IMR-90 (cell line): ENCODE measurements at regions not wholly inside any gene's neighbourhood (a gene's known extent, or its start where the extent isn't known, plus 50 kb on each side); places are given as distances from the start of the nearest gene placed in this dataset.

Source experiments
- ATAC-seq: fragments of 200-7000 bp; cut with Tn5 transposase; 2 replicates; pipeline ENCODE4 v1.9.1; 2020; ENCODE audit warnings: low read depth, mild to moderate bottlenecking, moderate library complexity
- BruUV-seq: library from RNA; stranded (reverse); fragments of 400-500 nt; replicated peaks from 2 replicates; lab custom pipeline; 2021; lab: Mats Ljungman, UMichigan
- CTCF ChIA-PET: fragments of 300-600 bp; formaldehyde crosslinking; extraction: SDS; loops from one replicate; lab custom pipeline; 2021; ENCODE audit warnings: antibody characterized with exemption; lab: Yijun Ruan, JAX
- POLR2A ChIA-PET: fragments of 300-600 bp; sonication (Branson Sonifier 250); formaldehyde crosslinking; loops from one replicate; lab custom pipeline; 2022; ENCODE audit warnings: antibody characterized with exemption; ENCODE audit not compliant: unreplicated experiment; lab: Charles Lee
- DNase-seq: peaks from one replicate; pipeline ENCODE4 v3.0.0; 2013
- H2AFZ ChIP-seq: replicated peaks from 2 replicates; pipeline ENCODE3; 2013; ENCODE audit warnings: low read length, mild to moderate bottlenecking; ENCODE audit not compliant: poor library complexity
- H2AK5ac ChIP-seq: 2 replicates; pipeline ENCODE4 v1.6.1; 2013; ENCODE audit warnings: low read depth, low read length, inconsistent platforms
- H2AK9ac ChIP-seq: replicated peaks from 2 replicates; pipeline ENCODE3; 2013; ENCODE audit warnings: mild to moderate bottlenecking, low read depth, low read length, moderate library complexity; ENCODE audit not compliant: poor library complexity
- H2BK120ac ChIP-seq: 2 replicates; pipeline ENCODE4 v1.6.1; 2013; ENCODE audit warnings: low read depth, low read length, inconsistent platforms
- H2BK15ac ChIP-seq: 3 replicates; pipeline ENCODE4 v1.6.1; 2013; ENCODE audit warnings: low read depth, low read length, inconsistent platforms
- H2BK20ac ChIP-seq: 2 replicates; pipeline ENCODE4 v1.6.1; 2013; ENCODE audit warnings: low read depth, mild to moderate bottlenecking, inconsistent platforms, low read length, moderate library complexity
- H2BK5ac ChIP-seq: 2 replicates; pipeline ENCODE4 v1.6.1; 2013; ENCODE audit warnings: mild to moderate bottlenecking, low read depth, low read length, inconsistent platforms; ENCODE audit not compliant: poor library complexity, severe bottlenecking
- H3K14ac ChIP-seq: replicated peaks from 2 replicates; pipeline ENCODE4 v1.6.1; 2013; ENCODE audit warnings: low read depth, low read length, inconsistent platforms
- H3K18ac ChIP-seq: 2 replicates; pipeline ENCODE4 v1.6.1; 2013; ENCODE audit warnings: low read depth, low read length, control low read depth
- H3K23ac ChIP-seq: 2 replicates; pipeline ENCODE4 v1.6.1; 2013; ENCODE audit warnings: low read depth, low read length, inconsistent platforms
- H3K27ac ChIP-seq: 2 replicates; pipeline ENCODE4 v1.5.1; 2013; ENCODE audit warnings: mild to moderate bottlenecking, control low read depth, low read length; ENCODE audit not compliant: insufficient read depth
- H3K27me3 ChIP-seq: 2 replicates; pipeline ENCODE4 v1.6.1; 2013; ENCODE audit warnings: low read length; ENCODE audit not compliant: control insufficient read depth, insufficient read depth
- H3K36me3 ChIP-seq: 2 replicates; pipeline ENCODE4 v1.6.1; 2013; ENCODE audit warnings: low read length, mixed read lengths; ENCODE audit not compliant: control insufficient read depth, insufficient read depth
- H3K4ac ChIP-seq: 2 replicates; pipeline ENCODE4 v1.6.1; 2013; ENCODE audit warnings: low read depth, low read length, inconsistent platforms
- H3K4me1 ChIP-seq: 2 replicates; pipeline ENCODE4 v1.6.1; 2013; ENCODE audit warnings: low read length, mixed read lengths; ENCODE audit not compliant: control insufficient read depth, insufficient read depth
- H3K4me2 ChIP-seq: 2 replicates; pipeline ENCODE4 v1.6.1; 2013; ENCODE audit warnings: low read depth, mild to moderate bottlenecking, control low read depth, low read length, moderate library complexity
- H3K4me3 ChIP-seq: 2 replicates; pipeline ENCODE4 v1.5.1; 2013; ENCODE audit warnings: low read depth, mild to moderate bottlenecking, control low read depth, low read length, moderate library complexity; ENCODE audit not compliant: insufficient read depth
- H3K56ac ChIP-seq: 2 replicates; pipeline ENCODE4 v1.6.1; 2013; ENCODE audit warnings: low read length, inconsistent platforms; ENCODE audit not compliant: insufficient read depth; ENCODE audit errors: extremely low read depth
- H3K79me1 ChIP-seq, 2 experiments: 2 replicates each; pipeline ENCODE4 v1.6.1; 2013; ENCODE audit warnings: low read length in 2 of 2, inconsistent platforms in 1 of 2, low read depth in 1 of 2
- H3K9ac ChIP-seq: 2 replicates; pipeline ENCODE4 v1.6.1; 2013; ENCODE audit warnings: low read depth, low read length, control low read depth
- H3K9me1 ChIP-seq: 2 replicates; pipeline ENCODE4 v1.6.1; 2013; ENCODE audit warnings: low read length, inconsistent platforms; ENCODE audit not compliant: insufficient read depth
- H3K9me3 ChIP-seq: 2 replicates; pipeline ENCODE4 v1.6.1; 2013; ENCODE audit warnings: low read length; ENCODE audit not compliant: control insufficient read depth, insufficient read depth
- H4K20me1 ChIP-seq: 2 replicates; pipeline ENCODE4 v1.6.1; 2013; ENCODE audit warnings: low read length, inconsistent platforms; ENCODE audit not compliant: insufficient read depth
- H4K5ac ChIP-seq: 2 replicates; pipeline ENCODE4 v1.6.1; 2013; ENCODE audit warnings: mild to moderate bottlenecking, low read depth, low read length, control low read depth
- H4K8ac ChIP-seq, 2 experiments: 2 replicates each; pipeline ENCODE4 v1.6.1; 2013; ENCODE audit warnings: low read depth in 2 of 2, low read length in 2 of 2, control low read depth in 1 of 2, inconsistent platforms in 1 of 2
- H4K91ac ChIP-seq: 2 replicates; pipeline ENCODE4 v1.6.1; 2013; ENCODE audit warnings: low read depth, low read length, inconsistent platforms; ENCODE audit not compliant: insufficient read depth
- BHLHE40 ChIP-seq: fragments of 150-350 bp; IDR thresholded peaks from 2 replicates; pipeline ENCODE4 v1.6.1; 2016; ENCODE audit warnings: mild to moderate bottlenecking, low read depth, low read length
- POLR2A ChIP-seq: IDR thresholded peaks from 2 replicates; pipeline ENCODE4 v1.6.1; 2012; ENCODE audit warnings: mild to moderate bottlenecking, low read depth, low read length
- RCOR1 ChIP-seq: IDR thresholded peaks from 2 replicates; pipeline ENCODE4 v1.6.1; 2012; ENCODE audit warnings: mild to moderate bottlenecking, low read length, improper control_type of control experiment; ENCODE audit not compliant: insufficient replicate concordance
- WGBS, 2 experiments: methylation state at CpG; one replicate each; pipeline versions ENCODE4 v1.1.5 to v1.1.7; 2013; ENCODE audit warnings: missing lambda C conversion rate in 2 of 2; ENCODE audit not compliant: insufficient read length in 1 of 2; ENCODE audit errors: extremely low coverage in 2 of 2; 5-methylcytosine and 5-hydroxymethylcytosine counted together
- dilution Hi-C: fragments of 300-500 bp; cut with HindIII; formaldehyde crosslinking; loops from one replicate; pipeline ENCODE4 v1.14.3; 2018; ENCODE audit warnings: low sequenced_read_pairs; ENCODE audit not compliant: unreplicated experiment
- in situ Hi-C: fragments of 300-500 bp; cut with MboI; formaldehyde crosslinking; loops from 3 replicates; pipeline ENCODE4 v1.14.3; 2019; ENCODE audit warnings: low sequenced_read_pairs, inconsistent platforms, mixed read lengths
- intact Hi-C: fragments of 100-400 bp; cut with micrococcal nuclease; formaldehyde crosslinking; loops from 2 replicates; pipeline ENCODE4 v1.10.0; 2022
- TF ChIP-seq, protein P1 (sequence below): fragments of 150-350 bp; IDR thresholded peaks from 2 replicates; pipeline ENCODE4 v1.6.1; 2016; ENCODE audit warnings: low read depth, mild to moderate bottlenecking, low read length, moderate library complexity, borderline replicate concordance

DNA sequence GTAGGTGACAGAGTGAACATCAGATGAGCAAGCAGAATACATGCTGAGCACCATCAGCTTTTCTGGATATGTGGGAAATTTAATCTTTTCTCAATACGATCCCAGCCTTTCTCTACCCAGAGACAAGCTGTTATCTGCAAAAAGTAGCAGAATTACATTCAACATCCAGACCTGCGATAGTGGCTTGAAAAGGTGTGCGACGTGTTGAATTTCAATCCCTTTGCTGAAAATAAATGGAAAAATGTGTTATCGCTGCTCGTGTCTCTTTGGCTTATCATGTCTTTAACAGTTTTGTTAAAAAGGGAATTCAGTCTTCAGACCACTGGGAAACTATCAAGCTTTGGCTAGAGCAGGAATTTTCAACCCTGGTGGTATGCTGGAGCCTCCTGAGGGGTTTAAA lies 98.8 kb upstream of the FAM20A start:
- H3K4me2 ChIP-seq: no peak overlapping the region
- no peak overlapping the region for H4K91ac ChIP-seq
- H3K4ac ChIP-seq: no peak overlapping the region
- H3K9me1 ChIP-seq: no peaks in the 10 kb centered on the region
- H3K9me3 ChIP-seq: no peaks in the 10 kb centered on the region
- dilution Hi-C loops: no loop called here
- no peaks in the 10 kb centered on the region for H3K79me1 ChIP-seq
- no peak overlapping the region for H2AK9ac ChIP-seq
- TF ChIP-seq POLR2A: no peak
- no peak for TF ChIP-seq RCOR1
- no peak for TF ChIP-seq BHLHE40
- TF ChIP-seq, protein P1, sequence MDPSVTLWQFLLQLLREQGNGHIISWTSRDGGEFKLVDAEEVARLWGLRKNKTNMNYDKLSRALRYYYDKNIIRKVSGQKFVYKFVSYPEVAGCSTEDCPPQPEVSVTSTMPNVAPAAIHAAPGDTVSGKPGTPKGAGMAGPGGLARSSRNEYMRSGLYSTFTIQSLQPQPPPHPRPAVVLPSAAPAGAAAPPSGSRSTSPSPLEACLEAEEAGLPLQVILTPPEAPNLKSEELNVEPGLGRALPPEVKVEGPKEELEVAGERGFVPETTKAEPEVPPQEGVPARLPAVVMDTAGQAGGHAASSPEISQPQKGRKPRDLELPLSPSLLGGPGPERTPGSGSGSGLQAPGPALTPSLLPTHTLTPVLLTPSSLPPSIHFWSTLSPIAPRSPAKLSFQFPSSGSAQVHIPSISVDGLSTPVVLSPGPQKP: no peak
- H2BK120ac ChIP-seq: no peak overlapping the region
- no peaks in the 10 kb centered on the region for H3K36me3 ChIP-seq
- no peak overlapping the region for H2BK15ac ChIP-seq
- no peak overlapping the region for H3K27ac ChIP-seq
- no peak overlapping the region for H3K4me3 ChIP-seq
- H2BK5ac ChIP-seq: no peak overlapping the region
- H4K5ac ChIP-seq: no peak overlapping the region
- in situ Hi-C loops: no loop called here
- no peak overlapping the region for H2BK20ac ChIP-seq
- WGBS, 2 experiments: no CpG with 5 or more reads among the region's 6 CpGs
- H3K18ac ChIP-seq: no peak overlapping the region; the same call in 1 of the 2 replicates
- intact Hi-C loops: no loop called here
- no peak overlapping the region for H2AFZ ChIP-seq
- BruUV-seq: no TSS peak
- CTCF ChIA-PET: no interaction called here
- H3K4me1 ChIP-seq: peaks cover 9% of the 10 kb centered on the region; the same call in 1 of the 2 replicates
- H3K14ac ChIP-seq: no peak overlapping the region
- ATAC-seq (no peak), DNase-seq (no peak)
- H3K23ac ChIP-seq: no peak overlapping the region
- H3K56ac ChIP-seq: no peak overlapping the region
- H4K8ac ChIP-seq: no peak overlapping the region
- H2AK5ac ChIP-seq: no peak overlapping the region
- H4K20me1 ChIP-seq: no peaks in the 10 kb centered on the region
- no peaks in the 10 kb centered on the region for H3K27me3 ChIP-seq
- POLR2A ChIA-PET: no interaction called here
- no peak overlapping the region for H3K9ac ChIP-seq
